ENCODE measurements at regions not wholly inside any gene's neighbourhood (a gene's known extent, or its start where the extent isn't known, plus 50 kb on each side); places are given as distances from the start of the nearest gene placed in this dataset.
A peak's percentile ranks its signal among the peaks of the same experiment; 100 is the strongest.

DNA sequence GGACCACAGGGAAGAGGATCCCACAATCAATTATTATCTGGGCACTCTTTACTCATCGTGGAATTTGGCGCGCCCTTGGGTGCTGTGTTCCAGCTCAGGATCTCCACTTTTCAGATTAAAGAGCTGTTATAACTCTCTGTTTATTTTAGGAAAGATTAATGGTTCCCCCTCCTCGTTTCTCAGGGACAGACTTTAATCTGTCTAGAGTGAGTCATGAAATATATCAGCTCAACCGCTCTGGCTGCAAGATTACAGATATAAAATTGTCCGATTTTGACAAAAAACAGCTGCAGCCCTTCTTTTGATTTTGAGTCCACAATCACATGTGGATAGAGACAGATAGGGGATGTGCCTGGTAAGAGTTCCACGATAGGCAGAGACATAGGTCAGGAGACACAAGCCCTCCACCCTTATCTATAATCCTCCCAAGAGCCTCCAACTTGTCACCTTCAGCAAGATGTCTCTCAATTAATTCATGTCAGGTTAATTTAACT, 77.6 kb upstream of the ANKRD55 start (continued):
- TF ChIP-seq HMBOX1 (IDR thresholded peaks at IDR 0.05): peak; percentile 64
- TF ChIP-seq CCNT2 (IDR thresholded peaks at IDR 0.05; ENCODE audit: borderline replicate concordance, extremely low read depth, insufficient read length, low read depth, low read length): peak; percentile 92
- TF ChIP-seq NONO (IDR thresholded peaks at IDR 0.05; ENCODE audit: low read depth in 2 of 2, low read length in 1 of 2): 0 out of 4 replicates have a peak, but pooled peaks of 1 of the 2 experiments have one; percentile 26
- no peak for TF ChIP-seq ETV1 (tag; conservative IDR thresholded peaks at IDR 0.05; ENCODE audit: low read depth)
- peak; percentile 56; the same call in 1 of the 2 replicates for TF ChIP-seq ELF4 (CRISPR knock-in tag; IDR thresholded peaks at IDR 0.05)
- TF ChIP-seq MEF2A (IDR thresholded peaks at IDR 0.05; ENCODE audit: control insufficient read depth, low read depth, low read length): peak; percentile 59
- TF ChIP-seq, protein P1, sequence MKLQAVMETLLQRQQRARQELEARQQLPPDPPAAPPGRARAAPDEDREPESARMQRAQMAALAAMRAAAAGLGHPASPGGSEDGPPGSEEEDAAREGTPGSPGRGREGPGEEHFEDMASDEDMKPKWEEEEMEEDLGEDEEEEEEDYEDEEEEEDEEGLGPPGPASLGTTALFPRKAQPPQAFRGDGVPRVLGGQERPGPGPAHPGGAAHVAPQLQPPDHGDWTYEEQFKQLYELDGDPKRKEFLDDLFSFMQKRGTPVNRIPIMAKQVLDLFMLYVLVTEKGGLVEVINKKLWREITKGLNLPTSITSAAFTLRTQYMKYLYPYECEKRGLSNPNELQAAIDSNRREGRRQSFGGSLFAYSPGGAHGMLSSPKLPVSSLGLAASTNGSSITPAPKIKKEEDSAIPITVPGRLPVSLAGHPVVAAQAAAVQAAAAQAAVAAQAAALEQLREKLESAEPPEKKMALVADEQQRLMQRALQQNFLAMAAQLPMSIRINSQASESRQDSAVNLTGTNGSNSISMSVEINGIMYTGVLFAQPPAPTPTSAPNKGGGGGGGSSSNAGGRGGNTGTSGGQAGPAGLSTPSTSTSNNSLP (IDR thresholded peaks at IDR 0.05; ENCODE audit: borderline replicate concordance, low read depth, low read length): peak; percentile 80
- TF ChIP-seq HMGN3 (IDR thresholded peaks at IDR 0.05; ENCODE audit: borderline replicate concordance, extremely low read depth, insufficient read length, low read depth, low read length): peak; percentile 66
- peak; percentile 97 for TF ChIP-seq CBFA2T3 (IDR thresholded peaks at IDR 0.05)
- peak; percentile 63; the same call in 1 of the 2 replicates for TF ChIP-seq LCOR (CRISPR knock-in tag; IDR thresholded peaks at IDR 0.05)
- no peak for TF ChIP-seq ETV6 (IDR thresholded peaks at IDR 0.05; ENCODE audit: borderline replicate concordance in 1 of 2, low read depth in 2 of 2, low read length in 1 of 2)
- no peak for TF ChIP-seq ETV6 (CRISPR knock-in tag; IDR thresholded peaks at IDR 0.05; ENCODE audit: borderline replicate concordance)
- TF ChIP-seq ZFP1 (CRISPR knock-in tag; IDR thresholded peaks at IDR 0.05): no peak; the same call in 1 of the 2 replicates
- TF ChIP-seq SMARCE1 (IDR thresholded peaks at IDR 0.05): peak; percentile 90
- TF ChIP-seq SMAD4 (CRISPR knock-in tag; conservative IDR thresholded peaks at IDR 0.05): peak; percentile 97
- no peak for TF ChIP-seq E2F5 (CRISPR knock-in tag; IDR thresholded peaks at IDR 0.05)
- TF ChIP-seq MAFG (tag; conservative IDR thresholded peaks at IDR 0.05): 0 out of 2 replicates have a peak, but pooled peaks have one; percentile 11
- TF ChIP-seq ZNF212 (CRISPR knock-in tag; IDR thresholded peaks at IDR 0.05): no peak
- no peak for TF ChIP-seq ZC3H11A (IDR thresholded peaks at IDR 0.05; ENCODE audit: low read depth, low read length)
- peak; percentile 1; the same call in 1 of the 2 replicates for TF ChIP-seq MAFF (IDR thresholded peaks at IDR 0.05; ENCODE audit: low read length)
- TF ChIP-seq MEIS2 (IDR thresholded peaks at IDR 0.05; ENCODE audit: partially characterized antibody): peak; percentile 96
- TF ChIP-seq ATF7 (IDR thresholded peaks at IDR 0.05): peak; percentile 51; the same call in 1 of the 2 replicates
- 0 out of 2 replicates have a peak, but pooled peaks have one; percentile 45 for TF ChIP-seq ZNF444 (CRISPR knock-in tag; IDR thresholded peaks at IDR 0.05)
- TF ChIP-seq, protein P2, sequence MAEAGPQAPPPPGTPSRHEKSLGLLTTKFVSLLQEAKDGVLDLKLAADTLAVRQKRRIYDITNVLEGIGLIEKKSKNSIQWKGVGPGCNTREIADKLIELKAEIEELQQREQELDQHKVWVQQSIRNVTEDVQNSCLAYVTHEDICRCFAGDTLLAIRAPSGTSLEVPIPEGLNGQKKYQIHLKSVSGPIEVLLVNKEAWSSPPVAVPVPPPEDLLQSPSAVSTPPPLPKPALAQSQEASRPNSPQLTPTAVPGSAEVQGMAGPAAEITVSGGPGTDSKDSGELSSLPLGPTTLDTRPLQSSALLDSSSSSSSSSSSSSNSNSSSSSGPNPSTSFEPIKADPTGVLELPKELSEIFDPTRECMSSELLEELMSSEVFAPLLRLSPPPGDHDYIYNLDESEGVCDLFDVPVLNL (CRISPR knock-in tag; IDR thresholded peaks at IDR 0.05; ENCODE audit: low read depth): no peak
- peak; percentile 74; the same call in 1 of the 2 replicates for TF ChIP-seq GATA2 (CRISPR knock-in tag; IDR thresholded peaks at IDR 0.05)
- TF ChIP-seq ZNF644 (tag; IDR thresholded peaks at IDR 0.05; ENCODE audit: low read depth): peak; percentile 93

Data from K562 (cell line).